ENCODE measurements at regions not wholly inside any gene's neighbourhood (a gene's known extent, or its start where the extent isn't known, plus 50 kb on each side); places are given as distances from the start of the nearest gene placed in this dataset.
"Not testable (repeated sequence)": the region's sequence is repeated elsewhere in the genome, so short reads cannot be mapped to it uniquely, and the experiment has no call there.

GRCh38 chr6:81256223-81256622, 496.3 kb downstream of the TENT5A start:
- CTCF ChIA-PET; H3K27ac Mint-ChIP-seq; H3K36me3 Mint-ChIP-seq (ENCODE audit: low read depth); DNase-seq; H3K27me3 Mint-ChIP-seq; H3K4me1 Mint-ChIP-seq; POLR2A ChIA-PET; H3K4me3 Mint-ChIP-seq: not testable (repeated sequence)
- peaks cover 10% of the 10 kb centered on the region for H3K9me3 Mint-ChIP-seq

- Mint-ChIP-seq H3K36me3 (ENCODE audit: low read depth) (no peaks in the 10 kb centered on the region), H3K4me1 (no peaks in the 10 kb centered on the region)
- CTCF ChIA-PET: no interaction called here
These were observed 498.7 kb downstream of the TENT5A start for GRCh38 chr6:81253821-81254220.

GRCh38 chr6:81252231-81252630, 500.2 kb downstream of the TENT5A start:
- H3K9me3 Mint-ChIP-seq: peaks cover 10% of the 10 kb centered on the region
- ChIA-PET POLR2A (no interaction called here), CTCF (no interaction called here)
- no peak overlapping the region for H3K4me3 Mint-ChIP-seq
- no peaks in the 10 kb centered on the region for H3K4me1 Mint-ChIP-seq
- DNase-seq: no peak
- no peak overlapping the region for H3K27ac Mint-ChIP-seq
- no peaks in the 10 kb centered on the region for H3K27me3 Mint-ChIP-seq
- H3K36me3 Mint-ChIP-seq (ENCODE audit: low read depth): no peaks in the 10 kb centered on the region

More at GRCh38 chr6:81253821-81254220, 498.7 kb downstream of the TENT5A start:
- no peak overlapping the region for H3K4me3 Mint-ChIP-seq
- H3K27me3 Mint-ChIP-seq: no peaks in the 10 kb centered on the region
- peaks cover 10% of the 10 kb centered on the region for H3K9me3 Mint-ChIP-seq
- POLR2A ChIA-PET: no interaction called here
- H3K27ac Mint-ChIP-seq: no peak overlapping the region
- DNase-seq: no peak

- no peak for DNase-seq
- H3K4me1 Mint-ChIP-seq: no peaks in the 10 kb centered on the region
- H3K27me3 Mint-ChIP-seq: no peaks in the 10 kb centered on the region
- H3K9me3 Mint-ChIP-seq: peaks cover 10% of the 10 kb centered on the region
- H3K4me3 Mint-ChIP-seq: no peak overlapping the region
- no peaks in the 10 kb centered on the region for H3K36me3 Mint-ChIP-seq (ENCODE audit: low read depth)
- no peak overlapping the region for H3K27ac Mint-ChIP-seq
- ChIA-PET POLR2A (no interaction called here), CTCF (no interaction called here)
These were observed 506.3 kb downstream of the TENT5A start for GRCh38 chr6:81246200-81246599.

GRCh38 chr6:81242624-81243023, 509.9 kb downstream of the TENT5A start:
- no peak for DNase-seq
- no peaks in the 10 kb centered on the region for H3K4me1 Mint-ChIP-seq
- H3K27me3 Mint-ChIP-seq: no peaks in the 10 kb centered on the region
- H3K9me3 Mint-ChIP-seq: peaks cover 10% of the 10 kb centered on the region
- no peak overlapping the region for H3K27ac Mint-ChIP-seq
- H3K4me3 Mint-ChIP-seq: no peak overlapping the region
- ChIA-PET POLR2A (no interaction called here), CTCF (no interaction called here)
- H3K36me3 Mint-ChIP-seq (ENCODE audit: low read depth): no peaks in the 10 kb centered on the region

GRCh38 chr6:81241126-81242041, 511.1 kb downstream of the TENT5A start:
- Mint-ChIP-seq H3K27ac (no peak overlapping the region), H3K4me1 (no peaks in the 10 kb centered on the region), H3K4me3 (no peak overlapping the region), H3K36me3 (ENCODE audit: low read depth) (no peaks in the 10 kb centered on the region), H3K27me3 (no peaks in the 10 kb centered on the region), H3K9me3 (peaks cover 10% of the 10 kb centered on the region)
- ChIA-PET POLR2A (no interaction called here), CTCF (no interaction called here)
- no peak for DNase-seq

- DNase-seq: no peak
- Mint-ChIP-seq H3K27me3 (no peaks in the 10 kb centered on the region), H3K4me1 (no peaks in the 10 kb centered on the region), H3K36me3 (ENCODE audit: low read depth) (no peaks in the 10 kb centered on the region), H3K4me3 (no peak overlapping the region), H3K9me3 (no peaks in the 10 kb centered on the region), H3K27ac (no peak overlapping the region)
- ChIA-PET CTCF (no interaction called here), POLR2A (no interaction called here)
These were observed 514.1 kb downstream of the TENT5A start for GRCh38 chr6:81238390-81238789.

GRCh38 chr6:81237226-81237625, 515.3 kb downstream of the TENT5A start:
- Mint-ChIP-seq H3K4me3 (no peak overlapping the region), H3K27ac (no peak overlapping the region), H3K4me1 (no peaks in the 10 kb centered on the region), H3K27me3 (no peaks in the 10 kb centered on the region), H3K36me3 (ENCODE audit: low read depth) (no peaks in the 10 kb centered on the region), H3K9me3 (no peaks in the 10 kb centered on the region)
- ChIA-PET CTCF (no interaction called here), POLR2A (no interaction called here)
- no peak for DNase-seq

GRCh38 chr6:81235512-81235911, 517.0 kb downstream of the TENT5A start:
- no peak overlapping the region for H3K27ac Mint-ChIP-seq
- no peak overlapping the region for H3K4me3 Mint-ChIP-seq
- H3K9me3 Mint-ChIP-seq: no peaks in the 10 kb centered on the region
- H3K4me1 Mint-ChIP-seq: no peaks in the 10 kb centered on the region
- ChIA-PET POLR2A (no interaction called here), CTCF (no interaction called here)
- H3K27me3 Mint-ChIP-seq: no peaks in the 10 kb centered on the region
- H3K36me3 Mint-ChIP-seq (ENCODE audit: low read depth): no peaks in the 10 kb centered on the region
- no peak for DNase-seq

- CTCF ChIA-PET: no interaction called here
- H3K27ac Mint-ChIP-seq: no peak overlapping the region
- no peaks in the 10 kb centered on the region for H3K36me3 Mint-ChIP-seq (ENCODE audit: low read depth)
- no peaks in the 10 kb centered on the region for H3K4me1 Mint-ChIP-seq
- H3K4me3 Mint-ChIP-seq: no peak overlapping the region
- no peaks in the 10 kb centered on the region for H3K27me3 Mint-ChIP-seq
- POLR2A ChIA-PET: no interaction called here
- H3K9me3 Mint-ChIP-seq: no peaks in the 10 kb centered on the region
- DNase-seq: no peak
These were observed 518.5 kb downstream of the TENT5A start for GRCh38 chr6:81233990-81234389.

- ChIA-PET CTCF (no interaction called here), POLR2A (no interaction called here)
- Mint-ChIP-seq H3K36me3 (ENCODE audit: low read depth) (no peaks in the 10 kb centered on the region), H3K4me1 (no peaks in the 10 kb centered on the region), H3K27ac (no peak overlapping the region), H3K4me3 (no peak overlapping the region), H3K27me3 (no peaks in the 10 kb centered on the region), H3K9me3 (no peaks in the 10 kb centered on the region)
- no peak for DNase-seq
These were observed 523.4 kb downstream of the TENT5A start for GRCh38 chr6:81228912-81229555.

GRCh38 chr6:81226957-81227356, 525.5 kb downstream of the TENT5A start:
- Mint-ChIP-seq H3K9me3 (no peaks in the 10 kb centered on the region), H3K27ac (no peak overlapping the region), H3K27me3 (no peaks in the 10 kb centered on the region), H3K36me3 (ENCODE audit: low read depth) (no peaks in the 10 kb centered on the region), H3K4me3 (no peak overlapping the region), H3K4me1 (no peaks in the 10 kb centered on the region)
- DNase-seq: no peak
- POLR2A ChIA-PET: no interaction called here
- CTCF ChIA-PET: no interaction called here

GRCh38 chr6:81216668-81217067, 535.8 kb downstream of the TENT5A start:
- Mint-ChIP-seq H3K4me3 (no peak overlapping the region), H3K9me3 (peaks cover 5% of the 10 kb centered on the region), H3K27me3 (no peaks in the 10 kb centered on the region), H3K27ac (no peak overlapping the region), H3K36me3 (ENCODE audit: low read depth) (no peaks in the 10 kb centered on the region), H3K4me1 (no peaks in the 10 kb centered on the region)
- ChIA-PET CTCF (no interaction called here), POLR2A (no interaction called here)
- DNase-seq: no peak

- H3K9me3 Mint-ChIP-seq: peaks cover 9% of the 10 kb centered on the region
- no peaks in the 10 kb centered on the region for H3K36me3 Mint-ChIP-seq (ENCODE audit: low read depth)
These were observed 537.4 kb downstream of the TENT5A start for GRCh38 chr6:81215092-81215432.

More at GRCh38 chr6:81215092-81215432, 537.4 kb downstream of the TENT5A start:
- no peak overlapping the region for H3K4me3 Mint-ChIP-seq
- ChIA-PET CTCF (no interaction called here), POLR2A (no interaction called here)
- H3K27me3 Mint-ChIP-seq: no peaks in the 10 kb centered on the region
- DNase-seq: no peak
- H3K27ac Mint-ChIP-seq: no peak overlapping the region
- no peaks in the 10 kb centered on the region for H3K4me1 Mint-ChIP-seq
